Parathyroid adenoma (tissue), 2 donors: ENCODE measurements at regions not wholly inside any gene's neighbourhood (a gene's known extent, or its start where the extent isn't known, plus 50 kb on each side); places are given as distances from the start of the nearest gene placed in this dataset.

Experiments
- H2AFZ ChIP-seq: fragments of 300-600 bp; sonication (generic); one replicate; pipeline ENCODE4 v1.7.0; 2017; ENCODE audit warnings: antibody characterized with exemption, mild to moderate bottlenecking
- H3K27ac ChIP-seq: fragments of 300-600 bp; sonication (generic); one replicate; pipeline ENCODE4 v1.7.0; 2017
- H3K27me3 ChIP-seq: fragments of 300-600 bp; sonication (generic); one replicate; pipeline ENCODE4 v1.7.0; 2017; ENCODE audit warnings: low read length; ENCODE audit not compliant: control insufficient read depth, insufficient read depth
- H3K36me3 ChIP-seq: fragments of 300-600 bp; sonication (generic); one replicate; pipeline ENCODE4 v1.7.0; 2017; ENCODE audit warnings: low read length; ENCODE audit not compliant: control insufficient read depth, insufficient read depth
- H3K4me1 ChIP-seq: fragments of 300-600 bp; sonication (generic); one replicate; pipeline ENCODE4 v1.7.0; 2017; ENCODE audit warnings: control low read depth
- H3K4me2 ChIP-seq: fragments of 300-600 bp; sonication (generic); one replicate; pipeline ENCODE4 v1.7.0; 2017; ENCODE audit warnings: low read length
- H3K4me3 ChIP-seq: fragments of 300-600 bp; sonication (generic); one replicate; pipeline ENCODE4 v1.7.0; 2017; ENCODE audit warnings: low read depth, low read length
- H3K79me2 ChIP-seq: fragments of 300-600 bp; sonication (generic); one replicate; pipeline ENCODE4 v1.7.0; 2017; ENCODE audit warnings: control low read depth
- H3K9ac ChIP-seq: fragments of 300-600 bp; sonication (generic); one replicate; pipeline ENCODE4 v1.7.0; 2017; ENCODE audit warnings: mild to moderate bottlenecking
- H3K9me3 ChIP-seq: fragments of 300-600 bp; sonication (generic); one replicate; pipeline ENCODE4 v1.7.0; 2017; ENCODE audit warnings: low read length; ENCODE audit not compliant: control insufficient read depth
- CTCF ChIP-seq: fragments of 300-600 bp; sonication (generic); IDR thresholded peaks from one replicate; pipeline ENCODE4 v1.7.0; 2017; ENCODE audit warnings: antibody characterized with exemption, mild to moderate bottlenecking
- donor health status: primary hyperparathyroidism.

DNA sequence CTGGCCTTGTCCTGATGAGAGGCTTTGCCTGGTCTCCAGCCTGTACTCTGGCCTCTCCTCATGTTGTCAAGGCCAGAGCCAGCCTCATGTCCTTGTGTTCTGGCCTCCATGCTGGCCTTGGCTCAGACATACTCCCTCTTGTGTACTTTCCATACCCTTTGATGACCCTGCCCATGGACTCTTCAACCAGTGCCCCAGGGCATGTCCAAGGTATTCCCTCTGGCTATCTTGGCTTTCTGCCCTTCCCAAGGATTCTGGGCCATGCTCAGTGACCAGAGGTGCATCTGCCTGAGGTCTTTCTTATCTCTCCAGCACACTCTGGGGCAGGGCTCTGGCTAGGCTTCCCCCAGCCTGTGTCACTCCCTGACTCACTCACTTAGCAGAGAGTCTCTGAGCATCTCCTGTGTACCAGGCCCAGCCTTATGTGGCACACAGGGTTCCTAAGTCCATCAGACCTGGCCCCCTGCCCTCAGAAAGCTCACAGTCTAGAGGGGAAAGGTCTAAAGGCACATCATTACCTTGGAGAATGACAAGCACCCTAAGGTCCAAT is 141.4 kb upstream of the GRIK3 start:
- TF ChIP-seq CTCF: no peak
- Histone ChIP-seq H3K27me3 (no peaks in the 10 kb centered on the region), H3K4me3 (no peak overlapping the region)

GRCh38 chr1:37176269-37176668 is 142.0 kb upstream of the GRIK3 start:
- no peaks in the 10 kb centered on the region for H3K4me1 ChIP-seq
- H3K27me3 ChIP-seq: no peaks in the 10 kb centered on the region
- H3K4me2 ChIP-seq: no peak overlapping the region
- H3K4me3 ChIP-seq: no peak overlapping the region
- no peak for TF ChIP-seq CTCF
- H3K9me3 ChIP-seq: no peaks in the 10 kb centered on the region
- no peaks in the 10 kb centered on the region for H3K36me3 ChIP-seq
- no peak overlapping the region for H2AFZ ChIP-seq
- no peak overlapping the region for H3K9ac ChIP-seq
- H3K79me2 ChIP-seq: no peaks in the 10 kb centered on the region
- H3K27ac ChIP-seq: no peak overlapping the region

More for the DNA sequence above, 141.4 kb upstream of the GRIK3 start:
- no peak overlapping the region for H3K27ac ChIP-seq
- no peaks in the 10 kb centered on the region for H3K79me2 ChIP-seq
- no peaks in the 10 kb centered on the region for H3K36me3 ChIP-seq
- H3K4me2 ChIP-seq: no peak overlapping the region
- no peak overlapping the region for H3K9ac ChIP-seq
- H3K9me3 ChIP-seq: no peaks in the 10 kb centered on the region
- no peaks in the 10 kb centered on the region for H3K4me1 ChIP-seq
- H2AFZ ChIP-seq: no peak overlapping the region

DNA sequence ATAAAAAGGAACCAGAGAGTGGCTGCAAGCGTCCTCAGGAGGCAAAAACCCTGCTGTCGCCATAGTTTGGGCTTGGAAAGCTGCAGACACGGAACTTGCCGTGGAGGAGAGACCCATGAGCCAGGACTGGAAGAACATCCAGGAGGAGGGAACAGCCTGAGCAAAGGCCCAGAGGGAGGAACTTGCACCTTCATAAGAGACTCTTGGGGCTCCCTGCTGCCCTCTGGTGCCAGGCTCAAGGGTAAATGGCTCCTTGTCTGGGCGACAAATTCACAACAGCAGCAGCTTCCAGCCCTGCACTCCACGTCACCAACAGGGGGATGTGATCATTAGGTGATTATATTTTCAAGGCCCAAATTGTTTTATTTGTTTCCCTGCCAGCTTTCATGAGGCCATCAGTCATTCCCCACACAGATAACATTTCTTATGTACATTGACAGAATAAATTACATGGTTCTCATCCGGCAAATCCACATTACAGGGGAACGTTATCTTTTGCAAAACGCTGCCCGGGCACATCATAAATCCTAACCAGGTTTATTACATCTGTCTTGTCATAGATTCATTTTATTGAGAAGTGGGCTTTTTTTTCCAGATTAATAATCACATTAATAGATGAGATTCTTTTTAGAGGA is 143.0 kb upstream of the GRIK3 start:
- Histone ChIP-seq H3K9me3 (no peaks in the 10 kb centered on the region), H3K4me3 (no peak overlapping the region), H3K4me2 (no peak overlapping the region), H3K79me2 (no peaks in the 10 kb centered on the region), H3K27ac (no peak overlapping the region), H3K4me1 (no peaks in the 10 kb centered on the region), H3K9ac (no peak overlapping the region), H3K36me3 (no peaks in the 10 kb centered on the region), H3K27me3 (no peaks in the 10 kb centered on the region), H2AFZ (no peak overlapping the region)
- TF ChIP-seq CTCF: no peak

DNA sequence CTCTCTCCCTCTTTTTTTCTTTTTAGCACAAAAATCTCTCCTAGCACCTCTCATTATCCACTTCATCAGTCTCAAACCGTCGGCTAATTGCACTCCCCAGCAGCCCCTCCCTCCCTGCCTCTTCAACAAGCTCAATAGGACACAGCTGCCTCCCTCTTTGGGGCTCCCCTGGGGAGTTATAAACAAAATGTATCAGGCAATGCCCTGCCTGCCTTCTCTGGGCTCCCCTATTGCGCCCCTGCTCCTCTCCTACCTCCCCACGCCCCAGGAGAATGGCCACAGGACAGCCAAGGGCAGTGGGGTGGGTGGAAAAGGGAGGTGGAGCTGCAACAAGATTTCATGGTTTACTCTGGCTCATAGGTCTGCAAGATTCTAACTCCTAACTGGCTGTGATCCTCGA is 147.1 kb upstream of the GRIK3 start:
- Histone ChIP-seq H3K4me1 (no peaks in the 10 kb centered on the region), H3K27me3 (no peaks in the 10 kb centered on the region), H2AFZ (no peak overlapping the region), H3K79me2 (no peaks in the 10 kb centered on the region), H3K36me3 (no peaks in the 10 kb centered on the region), H3K9me3 (no peaks in the 10 kb centered on the region), H3K4me2 (no peak overlapping the region), H3K9ac (no peak overlapping the region), H3K4me3 (no peak overlapping the region), H3K27ac (no peak overlapping the region)
- TF ChIP-seq CTCF: no peak

- H3K36me3 ChIP-seq: no peaks in the 10 kb centered on the region
- no peak overlapping the region for H2AFZ ChIP-seq
- H3K4me3 ChIP-seq: no peak overlapping the region
- H3K79me2 ChIP-seq: no peaks in the 10 kb centered on the region
- H3K9ac ChIP-seq: no peak overlapping the region
- H3K4me1 ChIP-seq: no peaks in the 10 kb centered on the region
- no peaks in the 10 kb centered on the region for H3K9me3 ChIP-seq
- no peaks in the 10 kb centered on the region for H3K27me3 ChIP-seq
- no peak for TF ChIP-seq CTCF
- no peak overlapping the region for H3K27ac ChIP-seq
- H3K4me2 ChIP-seq: no peak overlapping the region
Measured at GRCh38 chr1:37184789-37185188, 150.5 kb upstream of the GRIK3 start.
